ENCODE measurements at regions not wholly inside any gene's neighbourhood (a gene's known extent, or its start where the extent isn't known, plus 50 kb on each side); places are given as distances from the start of the nearest gene placed in this dataset.

DNA sequence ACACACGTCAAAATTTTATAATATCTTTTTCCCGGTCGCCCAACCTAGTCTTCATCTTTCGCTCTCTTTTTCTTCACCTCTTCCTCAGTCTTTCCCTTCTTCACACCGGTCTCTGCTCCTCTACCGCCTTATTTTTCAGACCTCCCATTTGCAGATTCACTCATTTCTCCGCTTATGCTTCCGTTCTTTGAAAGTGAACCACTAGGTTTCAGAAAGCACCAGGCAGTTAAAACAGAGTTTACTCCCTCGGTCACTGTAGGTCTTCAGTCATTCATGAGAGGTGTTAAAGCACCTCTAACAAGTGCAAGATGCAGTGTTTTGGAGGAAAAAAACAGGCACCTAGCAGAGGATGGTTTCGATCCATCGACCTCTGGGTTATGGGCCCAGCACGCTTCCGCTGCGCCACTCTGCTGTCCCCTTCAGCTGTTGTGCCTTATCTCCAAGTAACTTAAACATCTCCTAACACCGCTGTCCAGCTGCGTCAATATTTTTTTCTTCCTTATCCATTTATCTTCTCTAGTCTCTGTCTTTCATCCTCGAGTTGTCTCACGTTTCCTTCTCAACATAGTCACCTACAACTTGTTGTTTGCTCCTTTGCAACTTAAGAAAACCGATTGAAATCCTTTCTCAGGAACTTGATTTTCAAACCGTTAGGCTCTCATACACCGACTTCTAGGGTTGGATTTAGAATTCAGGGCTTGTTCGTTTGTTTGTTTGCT, 119.7 kb upstream of the ZNF184 start:
- H2AFZ ChIP-seq (ENCODE audit: low read length): peak overlapping the region; percentile 83
- no peak for TF ChIP-seq CCAR2 (optimal IDR thresholded peaks at IDR 0.05; ENCODE audit: low read depth, low read length)
- 0 out of 2 replicates have a peak, but pooled peaks have one; percentile 61 for TF ChIP-seq PAX8 (CRISPR knock-in tag; IDR thresholded peaks at IDR 0.05; ENCODE audit: borderline replicate concordance)
- no peak for TF ChIP-seq ZNF776 (CRISPR knock-in tag; IDR thresholded peaks at IDR 0.05)
- no peak for TF ChIP-seq GATA4 (IDR thresholded peaks at IDR 0.05; ENCODE audit: borderline replicate concordance, low read depth)
- TF ChIP-seq, protein P1, sequence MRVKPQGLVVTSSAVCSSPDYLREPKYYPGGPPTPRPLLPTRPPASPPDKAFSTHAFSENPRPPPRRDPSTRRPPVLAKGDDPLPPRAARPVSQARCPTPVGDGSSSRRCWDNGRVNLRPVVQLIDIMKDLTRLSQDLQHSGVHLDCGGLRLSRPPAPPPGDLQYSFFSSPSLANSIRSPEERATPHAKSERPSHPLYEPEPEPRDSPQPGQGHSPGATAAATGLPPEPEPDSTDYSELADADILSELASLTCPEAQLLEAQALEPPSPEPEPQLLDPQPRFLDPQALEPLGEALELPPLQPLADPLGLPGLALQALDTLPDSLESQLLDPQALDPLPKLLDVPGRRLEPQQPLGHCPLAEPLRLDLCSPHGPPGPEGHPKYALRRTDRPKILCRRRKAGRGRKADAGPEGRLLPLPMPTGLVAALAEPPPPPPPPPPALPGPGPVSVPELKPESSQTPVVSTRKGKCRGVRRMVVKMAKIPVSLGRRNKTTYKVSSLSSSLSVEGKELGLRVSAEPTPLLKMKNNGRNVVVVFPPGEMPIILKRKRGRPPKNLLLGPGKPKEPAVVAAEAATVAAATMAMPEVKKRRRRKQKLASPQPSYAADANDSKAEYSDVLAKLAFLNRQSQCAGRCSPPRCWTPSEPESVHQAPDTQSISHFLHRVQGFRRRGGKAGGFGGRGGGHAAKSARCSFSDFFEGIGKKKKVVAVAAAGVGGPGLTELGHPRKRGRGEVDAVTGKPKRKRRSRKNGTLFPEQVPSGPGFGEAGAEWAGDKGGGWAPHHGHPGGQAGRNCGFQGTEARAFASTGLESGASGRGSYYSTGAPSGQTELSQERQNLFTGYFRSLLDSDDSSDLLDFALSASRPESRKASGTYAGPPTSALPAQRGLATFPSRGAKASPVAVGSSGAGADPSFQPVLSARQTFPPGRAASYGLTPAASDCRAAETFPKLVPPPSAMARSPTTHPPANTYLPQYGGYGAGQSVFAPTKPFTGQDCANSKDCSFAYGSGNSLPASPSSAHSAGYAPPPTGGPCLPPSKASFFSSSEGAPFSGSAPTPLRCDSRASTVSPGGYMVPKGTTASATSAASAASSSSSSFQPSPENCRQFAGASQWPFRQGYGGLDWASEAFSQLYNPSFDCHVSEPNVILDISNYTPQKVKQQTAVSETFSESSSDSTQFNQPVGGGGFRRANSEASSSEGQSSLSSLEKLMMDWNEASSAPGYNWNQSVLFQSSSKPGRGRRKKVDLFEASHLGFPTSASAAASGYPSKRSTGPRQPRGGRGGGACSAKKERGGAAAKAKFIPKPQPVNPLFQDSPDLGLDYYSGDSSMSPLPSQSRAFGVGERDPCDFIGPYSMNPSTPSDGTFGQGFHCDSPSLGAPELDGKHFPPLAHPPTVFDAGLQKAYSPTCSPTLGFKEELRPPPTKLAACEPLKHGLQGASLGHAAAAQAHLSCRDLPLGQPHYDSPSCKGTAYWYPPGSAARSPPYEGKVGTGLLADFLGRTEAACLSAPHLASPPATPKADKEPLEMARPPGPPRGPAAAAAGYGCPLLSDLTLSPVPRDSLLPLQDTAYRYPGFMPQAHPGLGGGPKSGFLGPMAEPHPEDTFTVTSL (CRISPR knock-in tag; IDR thresholded peaks at IDR 0.05; ENCODE audit: borderline replicate concordance): peak; percentile 53; the same call in 1 of the 2 replicates
- TF ChIP-seq YEATS2 (CRISPR knock-in tag; IDR thresholded peaks at IDR 0.05; ENCODE audit: borderline replicate concordance): no peak
- TF ChIP-seq, protein P2, sequence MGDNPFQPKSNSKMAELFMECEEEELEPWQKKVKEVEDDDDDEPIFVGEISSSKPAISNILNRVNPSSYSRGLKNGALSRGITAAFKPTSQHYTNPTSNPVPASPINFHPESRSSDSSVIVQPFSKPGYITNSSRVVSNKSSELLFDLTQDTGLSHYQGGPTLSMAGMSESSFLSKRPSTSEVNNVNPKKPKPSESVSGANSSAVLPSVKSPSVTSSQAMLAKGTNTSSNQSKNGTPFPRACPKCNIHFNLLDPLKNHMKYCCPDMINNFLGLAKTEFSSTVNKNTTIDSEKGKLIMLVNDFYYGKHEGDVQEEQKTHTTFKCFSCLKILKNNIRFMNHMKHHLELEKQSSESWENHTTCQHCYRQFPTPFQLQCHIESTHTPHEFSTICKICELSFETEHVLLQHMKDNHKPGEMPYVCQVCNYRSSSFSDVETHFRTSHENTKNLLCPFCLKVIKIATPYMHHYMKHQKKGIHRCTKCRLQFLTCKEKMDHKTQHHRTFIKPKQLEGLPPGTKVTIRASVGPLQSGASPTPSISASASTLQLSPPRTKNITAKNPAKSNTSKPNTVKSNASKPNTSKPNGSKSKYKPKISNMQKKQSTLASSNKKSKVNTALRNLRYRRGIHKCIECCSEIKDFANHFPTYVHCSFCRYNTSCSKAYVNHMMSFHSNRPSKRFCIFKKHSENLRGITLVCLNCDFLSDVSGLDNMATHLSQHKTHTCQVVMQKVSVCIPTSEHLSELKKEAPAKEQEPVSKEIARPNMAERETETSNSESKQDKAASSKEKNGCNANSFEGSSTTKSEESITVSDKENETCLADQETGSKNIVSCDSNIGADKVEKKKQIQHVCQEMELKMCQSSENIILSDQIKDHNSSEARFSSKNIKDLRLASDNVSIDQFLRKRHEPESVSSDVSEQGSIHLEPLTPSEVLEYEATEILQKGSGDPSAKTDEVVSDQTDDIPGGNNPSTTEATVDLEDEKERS (CRISPR knock-in tag; IDR thresholded peaks at IDR 0.05): peak; percentile 75
- TF ChIP-seq ZNF766 (CRISPR knock-in tag; IDR thresholded peaks at IDR 0.05; ENCODE audit: borderline replicate concordance): no peak; the same call in 1 of the 2 replicates
- TF ChIP-seq ZNF816 (CRISPR knock-in tag; IDR thresholded peaks at IDR 0.05; ENCODE audit: borderline replicate concordance): no peak; the same call in 1 of the 2 replicates
- TF ChIP-seq MAZ (IDR thresholded peaks at IDR 0.05; ENCODE audit: borderline replicate concordance, low read depth, low read length): no peak
- peak; percentile 61 for TF ChIP-seq MAZ (CRISPR knock-in tag; IDR thresholded peaks at IDR 0.05; ENCODE audit: low read depth)
- peak; percentile 33; the same call in 1 of the 2 replicates for TF ChIP-seq ZNF7 (CRISPR knock-in tag; IDR thresholded peaks at IDR 0.05)
- TF ChIP-seq PCBP2 (optimal IDR thresholded peaks at IDR 0.05; ENCODE audit: low read depth, low read length, poor library complexity, severe bottlenecking): no peak
- TF ChIP-seq NFRKB (IDR thresholded peaks at IDR 0.05): no peak
- TF ChIP-seq SMAD9 (CRISPR knock-in tag; IDR thresholded peaks at IDR 0.05): no peak

More for the DNA sequence above, 119.7 kb upstream of the ZNF184 start:
- 6% methylated on average over 22 of the region's 22 CpGs for WGBS (ENCODE audit: low lambda C conversion rate)
- no TSS peak for BruUV-seq (replicated peaks)
- peak; percentile 84 for DNase-seq (ENCODE audit: low spot score)
- Histone ChIP-seq H3K4me3 (replicated peaks in 1 of 3; ENCODE audit: insufficient read depth in 1 of 3, low read depth in 2 of 3, low read length in 3 of 3) (peak overlapping the region; percentile 58 to 76 (median 74)), H3K36me3 (replicated peaks in 1 of 2; ENCODE audit: control insufficient read depth in 1 of 2, insufficient read depth in 2 of 2, low read length in 2 of 2) (no peaks in the 10 kb centered on the region), H3K4me2 (ENCODE audit: low read depth, low read length) (peak overlapping the region; percentile 99), H3K27ac (ENCODE audit: extremely low read length, insufficient read depth, low read length) (no peak overlapping the region), H4K20me1 (ENCODE audit: insufficient read depth, low read length) (no peaks in the 10 kb centered on the region), H3K9me3 (ENCODE audit: low read length) (no peaks in the 10 kb centered on the region), H3K9ac (ENCODE audit: insufficient read depth, low read depth, low read length) (peak overlapping the region; percentile 45; the same call in 1 of the 2 replicates), H3K79me2 (ENCODE audit: insufficient read depth, low read length) (no peaks in the 10 kb centered on the region), H3K27me3 (ENCODE audit: control insufficient read depth in 1 of 2, insufficient read depth in 2 of 2, low read length in 2 of 2) (peaks cover 0 to 22% of the 10 kb centered on the region in 2 experiments; a peak in 1 of 5 replicates), H3K4me1 (ENCODE audit: insufficient read depth, low read length) (peaks cover 37% of the 10 kb centered on the region)
- CTCF ChIA-PET (ENCODE audit: low intra/inter-chr PET ratio, low total read pairs): no interaction called here
- POLR2A ChIA-PET: interaction anchor here (1.0 to 1.3 kb wide), 2 partner anchors 47 to 120 kb away, joined by 4 to 5 read pairs; partner anchors contain the start of gene ZNF184
- ATAC-seq: peak; percentile 96
- in situ Hi-C loops (cut with HindIII; ENCODE audit: extremely low pct_ligation_motif_present, low pct_unique_long_range_greater_than_20kb): no loop called here
- peak; percentile 76 for FAIRE-seq
- intact Hi-C loops (cut with micrococcal nuclease; ENCODE audit: unreplicated experiment): loop anchor here (5.0 to 10.0 kb wide), 4 partner anchors 45 to 120 kb away; partner anchors contain the start of gene ZNF184

Measured in HepG2 (cell line).